K562 (cell line): ENCODE measurements at regions not wholly inside any gene's neighbourhood (a gene's known extent, or its start where the extent isn't known, plus 50 kb on each side); places are given as distances from the start of the nearest gene placed in this dataset.

Experiments
- HLTF ChIP-seq: fragments of 450-650 bp; IDR thresholded peaks from 2 replicates; pipeline ENCODE4 v1.6.1; 2016
- KAT7 ChIP-seq: sonication (generic); formaldehyde crosslinking; IDR thresholded peaks from 2 replicates; pipeline ENCODE4 v1.8.0; 2022; ENCODE audit warnings: missing genetic modification reagents, mild to moderate bottlenecking, borderline replicate concordance
- MXD1 ChIP-seq: fragments of 250-450 bp; sonication (Bioruptor Pico); IDR thresholded peaks from 2 replicates; pipeline ENCODE4 v1.8.0; 2021; ENCODE audit warnings: borderline replicate concordance, mild to moderate bottlenecking, moderate library complexity; ENCODE audit not compliant: poor library complexity, severe bottlenecking
- NRF1 ChIP-seq, 2 experiments: fragments of 450-650 bp; IDR thresholded peaks in 1 of 2; conservative IDR thresholded peaks in 1 of 2; 2 replicates each; pipeline ENCODE4 v1.6.1; 2014; ENCODE audit warnings: mild to moderate bottlenecking in 2 of 2
- SAP30 ChIP-seq: fragments of 200-600 bp; sonication (generic); IDR thresholded peaks from 2 replicates; pipeline ENCODE4 v1.6.1; 2012; ENCODE audit warnings: borderline replicate concordance, low read depth, mild to moderate bottlenecking, moderate library complexity, low read length, control low read depth, inconsistent platforms; ENCODE audit not compliant: insufficient read depth, poor library complexity, severe bottlenecking
- SNRNP70 ChIP-seq: fragments of 200-400 bp; formaldehyde crosslinking; optimal IDR thresholded peaks from 2 replicates; pipeline ENCODE3; 2017; ENCODE audit warnings: low read depth, low read length
- THRAP3 ChIP-seq: fragments of 450-650 bp; IDR thresholded peaks from 2 replicates; pipeline ENCODE4 v1.6.1; 2016; ENCODE audit warnings: mild to moderate bottlenecking, inconsistent platforms, borderline replicate concordance
- XRCC3 ChIP-seq: fragments of 450-650 bp; IDR thresholded peaks from 2 replicates; pipeline ENCODE4 v1.6.1; 2017; ENCODE audit warnings: mild to moderate bottlenecking, moderate library complexity
- ZNF444 ChIP-seq: fragments of 250-450 bp; sonication (Bioruptor Pico); IDR thresholded peaks from 2 replicates; pipeline ENCODE4 v1.4.0; 2020; ENCODE audit warnings: mild to moderate bottlenecking, moderate library complexity
- ZNF830 ChIP-seq: fragments of 250-450 bp; sonication (Bioruptor Pico); IDR thresholded peaks from 2 replicates; pipeline ENCODE4 v1.5.0; 2021; ENCODE audit warnings: mild to moderate bottlenecking
- TF ChIP-seq, protein P1 (sequence below): fragments of 450-650 bp; IDR thresholded peaks from 2 replicates; pipeline ENCODE4 v1.6.1; 2016; ENCODE audit warnings: mild to moderate bottlenecking, moderate library complexity
- TF ChIP-seq, protein P2 (sequence below): sonication (generic); formaldehyde crosslinking; IDR thresholded peaks from 2 replicates; pipeline ENCODE4 v1.8.0; 2022; ENCODE audit warnings: mild to moderate bottlenecking, missing genetic modification reagents

GRCh38 chr2:43073401-43073825, 153.0 kb downstream of the ZFP36L2 start (continued):
- TF ChIP-seq THRAP3 (no peak), MXD1 (CRISPR knock-in tag) (no peak), HLTF (no peak), XRCC3 (no peak), ZNF830 (no peak), SNRNP70 (no peak), ZNF444 (no peak), SAP30 (no peak), NRF1 (conservative IDR thresholded peaks at IDR 0.05 in 1 of 2, IDR thresholded peaks at IDR 0.05 in 1 of 2) (peak; percentile 14 to 40; a peak in 2 of 4 replicates), KAT7 (no peak)
- TF ChIP-seq, protein P1, sequence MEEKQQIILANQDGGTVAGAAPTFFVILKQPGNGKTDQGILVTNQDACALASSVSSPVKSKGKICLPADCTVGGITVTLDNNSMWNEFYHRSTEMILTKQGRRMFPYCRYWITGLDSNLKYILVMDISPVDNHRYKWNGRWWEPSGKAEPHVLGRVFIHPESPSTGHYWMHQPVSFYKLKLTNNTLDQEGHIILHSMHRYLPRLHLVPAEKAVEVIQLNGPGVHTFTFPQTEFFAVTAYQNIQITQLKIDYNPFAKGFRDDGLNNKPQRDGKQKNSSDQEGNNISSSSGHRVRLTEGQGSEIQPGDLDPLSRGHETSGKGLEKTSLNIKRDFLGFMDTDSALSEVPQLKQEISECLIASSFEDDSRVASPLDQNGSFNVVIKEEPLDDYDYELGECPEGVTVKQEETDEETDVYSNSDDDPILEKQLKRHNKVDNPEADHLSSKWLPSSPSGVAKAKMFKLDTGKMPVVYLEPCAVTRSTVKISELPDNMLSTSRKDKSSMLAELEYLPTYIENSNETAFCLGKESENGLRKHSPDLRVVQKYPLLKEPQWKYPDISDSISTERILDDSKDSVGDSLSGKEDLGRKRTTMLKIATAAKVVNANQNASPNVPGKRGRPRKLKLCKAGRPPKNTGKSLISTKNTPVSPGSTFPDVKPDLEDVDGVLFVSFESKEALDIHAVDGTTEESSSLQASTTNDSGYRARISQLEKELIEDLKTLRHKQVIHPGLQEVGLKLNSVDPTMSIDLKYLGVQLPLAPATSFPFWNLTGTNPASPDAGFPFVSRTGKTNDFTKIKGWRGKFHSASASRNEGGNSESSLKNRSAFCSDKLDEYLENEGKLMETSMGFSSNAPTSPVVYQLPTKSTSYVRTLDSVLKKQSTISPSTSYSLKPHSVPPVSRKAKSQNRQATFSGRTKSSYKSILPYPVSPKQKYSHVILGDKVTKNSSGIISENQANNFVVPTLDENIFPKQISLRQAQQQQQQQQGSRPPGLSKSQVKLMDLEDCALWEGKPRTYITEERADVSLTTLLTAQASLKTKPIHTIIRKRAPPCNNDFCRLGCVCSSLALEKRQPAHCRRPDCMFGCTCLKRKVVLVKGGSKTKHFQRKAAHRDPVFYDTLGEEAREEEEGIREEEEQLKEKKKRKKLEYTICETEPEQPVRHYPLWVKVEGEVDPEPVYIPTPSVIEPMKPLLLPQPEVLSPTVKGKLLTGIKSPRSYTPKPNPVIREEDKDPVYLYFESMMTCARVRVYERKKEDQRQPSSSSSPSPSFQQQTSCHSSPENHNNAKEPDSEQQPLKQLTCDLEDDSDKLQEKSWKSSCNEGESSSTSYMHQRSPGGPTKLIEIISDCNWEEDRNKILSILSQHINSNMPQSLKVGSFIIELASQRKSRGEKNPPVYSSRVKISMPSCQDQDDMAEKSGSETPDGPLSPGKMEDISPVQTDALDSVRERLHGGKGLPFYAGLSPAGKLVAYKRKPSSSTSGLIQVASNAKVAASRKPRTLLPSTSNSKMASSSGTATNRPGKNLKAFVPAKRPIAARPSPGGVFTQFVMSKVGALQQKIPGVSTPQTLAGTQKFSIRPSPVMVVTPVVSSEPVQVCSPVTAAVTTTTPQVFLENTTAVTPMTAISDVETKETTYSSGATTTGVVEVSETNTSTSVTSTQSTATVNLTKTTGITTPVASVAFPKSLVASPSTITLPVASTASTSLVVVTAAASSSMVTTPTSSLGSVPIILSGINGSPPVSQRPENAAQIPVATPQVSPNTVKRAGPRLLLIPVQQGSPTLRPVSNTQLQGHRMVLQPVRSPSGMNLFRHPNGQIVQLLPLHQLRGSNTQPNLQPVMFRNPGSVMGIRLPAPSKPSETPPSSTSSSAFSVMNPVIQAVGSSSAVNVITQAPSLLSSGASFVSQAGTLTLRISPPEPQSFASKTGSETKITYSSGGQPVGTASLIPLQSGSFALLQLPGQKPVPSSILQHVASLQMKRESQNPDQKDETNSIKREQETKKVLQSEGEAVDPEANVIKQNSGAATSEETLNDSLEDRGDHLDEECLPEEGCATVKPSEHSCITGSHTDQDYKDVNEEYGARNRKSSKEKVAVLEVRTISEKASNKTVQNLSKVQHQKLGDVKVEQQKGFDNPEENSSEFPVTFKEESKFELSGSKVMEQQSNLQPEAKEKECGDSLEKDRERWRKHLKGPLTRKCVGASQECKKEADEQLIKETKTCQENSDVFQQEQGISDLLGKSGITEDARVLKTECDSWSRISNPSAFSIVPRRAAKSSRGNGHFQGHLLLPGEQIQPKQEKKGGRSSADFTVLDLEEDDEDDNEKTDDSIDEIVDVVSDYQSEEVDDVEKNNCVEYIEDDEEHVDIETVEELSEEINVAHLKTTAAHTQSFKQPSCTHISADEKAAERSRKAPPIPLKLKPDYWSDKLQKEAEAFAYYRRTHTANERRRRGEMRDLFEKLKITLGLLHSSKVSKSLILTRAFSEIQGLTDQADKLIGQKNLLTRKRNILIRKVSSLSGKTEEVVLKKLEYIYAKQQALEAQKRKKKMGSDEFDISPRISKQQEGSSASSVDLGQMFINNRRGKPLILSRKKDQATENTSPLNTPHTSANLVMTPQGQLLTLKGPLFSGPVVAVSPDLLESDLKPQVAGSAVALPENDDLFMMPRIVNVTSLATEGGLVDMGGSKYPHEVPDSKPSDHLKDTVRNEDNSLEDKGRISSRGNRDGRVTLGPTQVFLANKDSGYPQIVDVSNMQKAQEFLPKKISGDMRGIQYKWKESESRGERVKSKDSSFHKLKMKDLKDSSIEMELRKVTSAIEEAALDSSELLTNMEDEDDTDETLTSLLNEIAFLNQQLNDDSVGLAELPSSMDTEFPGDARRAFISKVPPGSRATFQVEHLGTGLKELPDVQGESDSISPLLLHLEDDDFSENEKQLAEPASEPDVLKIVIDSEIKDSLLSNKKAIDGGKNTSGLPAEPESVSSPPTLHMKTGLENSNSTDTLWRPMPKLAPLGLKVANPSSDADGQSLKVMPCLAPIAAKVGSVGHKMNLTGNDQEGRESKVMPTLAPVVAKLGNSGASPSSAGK = no peak
- TF ChIP-seq, protein P2, sequence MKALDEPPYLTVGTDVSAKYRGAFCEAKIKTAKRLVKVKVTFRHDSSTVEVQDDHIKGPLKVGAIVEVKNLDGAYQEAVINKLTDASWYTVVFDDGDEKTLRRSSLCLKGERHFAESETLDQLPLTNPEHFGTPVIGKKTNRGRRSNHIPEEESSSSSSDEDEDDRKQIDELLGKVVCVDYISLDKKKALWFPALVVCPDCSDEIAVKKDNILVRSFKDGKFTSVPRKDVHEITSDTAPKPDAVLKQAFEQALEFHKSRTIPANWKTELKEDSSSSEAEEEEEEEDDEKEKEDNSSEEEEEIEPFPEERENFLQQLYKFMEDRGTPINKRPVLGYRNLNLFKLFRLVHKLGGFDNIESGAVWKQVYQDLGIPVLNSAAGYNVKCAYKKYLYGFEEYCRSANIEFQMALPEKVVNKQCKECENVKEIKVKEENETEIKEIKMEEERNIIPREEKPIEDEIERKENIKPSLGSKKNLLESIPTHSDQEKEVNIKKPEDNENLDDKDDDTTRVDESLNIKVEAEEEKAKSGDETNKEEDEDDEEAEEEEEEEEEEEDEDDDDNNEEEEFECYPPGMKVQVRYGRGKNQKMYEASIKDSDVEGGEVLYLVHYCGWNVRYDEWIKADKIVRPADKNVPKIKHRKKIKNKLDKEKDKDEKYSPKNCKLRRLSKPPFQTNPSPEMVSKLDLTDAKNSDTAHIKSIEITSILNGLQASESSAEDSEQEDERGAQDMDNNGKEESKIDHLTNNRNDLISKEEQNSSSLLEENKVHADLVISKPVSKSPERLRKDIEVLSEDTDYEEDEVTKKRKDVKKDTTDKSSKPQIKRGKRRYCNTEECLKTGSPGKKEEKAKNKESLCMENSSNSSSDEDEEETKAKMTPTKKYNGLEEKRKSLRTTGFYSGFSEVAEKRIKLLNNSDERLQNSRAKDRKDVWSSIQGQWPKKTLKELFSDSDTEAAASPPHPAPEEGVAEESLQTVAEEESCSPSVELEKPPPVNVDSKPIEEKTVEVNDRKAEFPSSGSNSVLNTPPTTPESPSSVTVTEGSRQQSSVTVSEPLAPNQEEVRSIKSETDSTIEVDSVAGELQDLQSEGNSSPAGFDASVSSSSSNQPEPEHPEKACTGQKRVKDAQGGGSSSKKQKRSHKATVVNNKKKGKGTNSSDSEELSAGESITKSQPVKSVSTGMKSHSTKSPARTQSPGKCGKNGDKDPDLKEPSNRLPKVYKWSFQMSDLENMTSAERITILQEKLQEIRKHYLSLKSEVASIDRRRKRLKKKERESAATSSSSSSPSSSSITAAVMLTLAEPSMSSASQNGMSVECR (CRISPR knock-in tag) = no peak
